Pancreas (tissue), 10 donors: ENCODE measurements at regions not wholly inside any gene's neighbourhood (a gene's known extent, or its start where the extent isn't known, plus 50 kb on each side); places are given as distances from the start of the nearest gene placed in this dataset.

ENCODE experiments used
- ATAC-seq, 4 donors: fragments of 200-7000 bp; cut with Tn5 transposase; one replicate each; pipeline versions ENCODE4 v1.8.0 to v1.9.1; 2020; ENCODE audit warnings: mild to moderate bottlenecking in 4 of 4, moderate library complexity in 4 of 4
- DNase-seq, 6 donors: peaks; one replicate each; pipeline ENCODE4 v3.0.0-alpha.2; 2020
- FAIRE-seq: peaks from 2 replicates; lab custom pipeline; 2012; peaks lifted over from hg19 to GRCh38; lab: Jason Lieb, UNC
- H3K27ac ChIP-seq, 4 donors: fragments of 200-600 bp; sonication (generic); 1 replicate in 3 of 4; 2 replicates in 1 of 4; pipeline versions ENCODE4 v1.5.0 to v1.8.0; 2020
- H3K27me3 ChIP-seq, 4 donors: fragments of 200-600 bp; one replicate each; pipeline ENCODE4 v1.8.0; 2021
- H3K36me3 ChIP-seq, 3 donors: fragments of 200-600 bp; sonication (generic) in 1 of 3; one replicate each; pipeline versions ENCODE4 v1.5.0 to v1.8.0; 2020 to 2021
- H3K4me1 ChIP-seq, 3 donors: fragments of 200-600 bp; one replicate each; pipeline ENCODE4 v1.8.0; 2021
- H3K4me3 ChIP-seq, 4 donors: fragments of 200-600 bp; sonication (generic) in 2 of 4; one replicate each; pipeline versions ENCODE4 v1.5.0 to v1.8.0; 2020 to 2021
- H3K9me3 ChIP-seq, 4 donors: fragments of 200-600 bp; one replicate each; pipeline ENCODE4 v1.8.0; 2021
- WGBS, 2 donors: extraction: QIAGEN DNeasy Blood & Tissue Kit; methylation state at CpG; one replicate each; pipeline ENCODE4 v1.1.7; 2013; 5-methylcytosine and 5-hydroxymethylcytosine counted together
- intact Hi-C, 3 donors: fragments of 100-400 bp; cut with DNase I; formaldehyde crosslinking; loops; one replicate each; pipeline versions ENCODE4 v1.11.1 to v1.14.2; 2022
- TF ChIP-seq, protein P1 (sequence below), 4 donors: fragments of 200-600 bp; sonication (generic) in 3 of 4; IDR thresholded peaks; one replicate each; pipeline versions ENCODE4 v1.5.0 to v1.8.0; 2021; ENCODE audit warnings: antibody characterized with exemption in 4 of 4
- donor health status: healthy with polysubstance abuse.
- donor health status: DM: no; HTN: no; CAD: no; lungs with moderate emphysema.
- donor health status: DM: no; HTN: no; CAD: no.
- donor health status: control.
- donor health status: control.
- donor health status: Bipolar disorder and iron deficiency.
- donor health status: DM: yes; HTN: yes; CAD: no.
- donor health status: DM: no; HTN: no; CAD: no.
- donor health status: DM: no; HTN: no; CAD: no.
- donor health status: DM: yes; HTN: yes; CAD: no.

DNA sequence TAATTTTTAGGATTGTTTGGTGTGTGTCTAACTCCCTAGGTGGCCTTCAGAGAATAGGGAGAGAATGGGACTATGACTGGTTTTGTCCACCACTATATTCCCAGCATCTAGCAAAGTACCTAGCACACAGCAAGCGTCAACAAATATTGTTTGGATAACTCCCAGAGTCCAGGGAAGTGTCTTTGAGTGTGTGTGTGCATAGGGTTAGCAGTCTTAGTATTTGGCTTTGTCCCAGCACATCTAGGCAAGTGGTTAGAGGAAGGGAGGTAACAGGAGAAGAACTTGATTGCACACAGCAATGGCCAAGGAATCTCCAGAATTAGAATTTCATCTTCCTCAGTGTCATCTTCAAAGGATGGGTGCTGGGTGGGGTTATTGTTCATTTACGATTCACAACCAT is 385.4 kb upstream of the CDH5 start:
- Histone ChIP-seq H3K9me3 (no peaks in the 10 kb centered on the region), H3K4me3 (no peak overlapping the region), H3K27me3 (peaks cover 0 to 10% (median 0%) of the 10 kb centered on the region in 4 donors), H3K27ac (no peak overlapping the region), H3K36me3 (no peaks in the 10 kb centered on the region), H3K4me1 (no peaks in the 10 kb centered on the region)
- FAIRE-seq (no peak), DNase-seq (no peak), ATAC-seq (no peak)
- TF ChIP-seq, protein P1, sequence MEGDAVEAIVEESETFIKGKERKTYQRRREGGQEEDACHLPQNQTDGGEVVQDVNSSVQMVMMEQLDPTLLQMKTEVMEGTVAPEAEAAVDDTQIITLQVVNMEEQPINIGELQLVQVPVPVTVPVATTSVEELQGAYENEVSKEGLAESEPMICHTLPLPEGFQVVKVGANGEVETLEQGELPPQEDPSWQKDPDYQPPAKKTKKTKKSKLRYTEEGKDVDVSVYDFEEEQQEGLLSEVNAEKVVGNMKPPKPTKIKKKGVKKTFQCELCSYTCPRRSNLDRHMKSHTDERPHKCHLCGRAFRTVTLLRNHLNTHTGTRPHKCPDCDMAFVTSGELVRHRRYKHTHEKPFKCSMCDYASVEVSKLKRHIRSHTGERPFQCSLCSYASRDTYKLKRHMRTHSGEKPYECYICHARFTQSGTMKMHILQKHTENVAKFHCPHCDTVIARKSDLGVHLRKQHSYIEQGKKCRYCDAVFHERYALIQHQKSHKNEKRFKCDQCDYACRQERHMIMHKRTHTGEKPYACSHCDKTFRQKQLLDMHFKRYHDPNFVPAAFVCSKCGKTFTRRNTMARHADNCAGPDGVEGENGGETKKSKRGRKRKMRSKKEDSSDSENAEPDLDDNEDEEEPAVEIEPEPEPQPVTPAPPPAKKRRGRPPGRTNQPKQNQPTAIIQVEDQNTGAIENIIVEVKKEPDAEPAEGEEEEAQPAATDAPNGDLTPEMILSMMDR (IDR thresholded peaks at IDR 0.05), result no peak
- 41 to 48% methylated on average over 2 of the region's 2 CpGs for WGBS, 2 donors
- intact Hi-C loops, result no loop called here

DNA sequence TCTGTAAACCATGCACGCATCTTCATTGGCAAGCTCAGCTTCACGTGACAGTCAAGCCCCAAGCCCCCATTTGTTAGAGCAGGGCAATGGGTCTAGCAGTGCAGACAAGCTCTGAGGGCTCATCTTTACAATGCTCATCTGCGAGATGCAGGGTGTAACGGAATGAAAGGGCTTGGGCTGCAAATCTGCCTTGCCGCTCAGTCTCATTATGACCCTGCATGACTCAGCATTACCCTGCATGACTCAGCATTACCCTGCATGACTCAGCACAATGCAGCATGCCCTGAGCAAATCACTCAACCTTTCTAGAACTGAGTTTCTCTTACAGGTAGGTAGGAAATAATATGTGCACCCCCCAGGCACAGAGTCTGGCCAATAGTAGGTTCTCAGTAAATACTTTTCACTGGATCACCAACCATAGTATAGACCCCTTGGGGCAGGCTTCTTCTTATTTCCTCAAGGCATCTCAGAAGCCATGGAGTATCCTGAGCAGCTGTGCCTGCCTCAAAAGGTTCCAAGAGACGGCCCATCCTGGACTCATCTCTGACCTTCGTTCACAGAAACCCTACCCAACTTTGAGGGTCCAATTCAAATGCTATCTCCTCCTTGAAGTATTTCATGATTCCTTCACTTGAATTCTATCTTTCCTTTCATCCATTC is 391.3 kb upstream of the CDH5 start:
- FAIRE-seq, result no peak
- no peak for DNase-seq
- intact Hi-C loops, result no loop called here
- no peaks in the 10 kb centered on the region for H3K27me3 ChIP-seq
- TF ChIP-seq, protein P1 (IDR thresholded peaks at IDR 0.05), result no peak
- WGBS, 2 donors, result 67 to 72% methylated on average over 7 of the region's 7 CpGs
- H3K9me3 ChIP-seq, result no peaks in the 10 kb centered on the region
- ATAC-seq, result no peak
- H3K36me3 ChIP-seq, result no peaks in the 10 kb centered on the region
- no peak overlapping the region for H3K4me3 ChIP-seq
- H3K27ac ChIP-seq, result no peak overlapping the region
- no peaks in the 10 kb centered on the region for H3K4me1 ChIP-seq

DNA sequence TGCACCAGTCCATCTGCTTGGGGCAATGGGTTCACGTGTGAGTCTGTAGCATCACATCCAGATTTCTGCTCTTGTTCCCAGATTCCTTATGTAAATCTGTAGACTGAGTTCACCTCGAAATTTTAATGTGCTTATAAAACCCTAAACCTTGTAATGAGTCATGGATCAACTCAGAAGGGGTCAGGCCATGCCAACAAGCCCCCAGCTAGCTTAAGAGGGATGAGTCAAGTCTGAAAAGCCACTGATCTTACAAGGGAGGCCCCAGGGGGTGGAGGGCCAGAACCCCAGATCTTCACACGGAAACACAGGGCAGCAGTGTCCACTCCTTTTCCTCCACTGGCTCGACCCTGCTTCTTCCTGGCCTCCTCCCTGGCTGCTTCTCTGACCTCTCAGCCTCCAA is 399.1 kb upstream of the CDH5 start:
- Histone ChIP-seq H3K36me3 (no peaks in the 10 kb centered on the region), H3K4me3 (no peak overlapping the region), H3K27me3 (no peaks in the 10 kb centered on the region), H3K4me1 (no peaks in the 10 kb centered on the region), H3K9me3 (no peaks in the 10 kb centered on the region), H3K27ac (no peak overlapping the region)
- intact Hi-C loops, result no loop called here
- TF ChIP-seq, protein P1 (IDR thresholded peaks at IDR 0.05), result no peak
- WGBS, 2 donors, result 58 to 74% methylated on average over 4 of the region's 4 CpGs
- FAIRE-seq (no peak), DNase-seq (no peak), ATAC-seq (no peak)

DNA sequence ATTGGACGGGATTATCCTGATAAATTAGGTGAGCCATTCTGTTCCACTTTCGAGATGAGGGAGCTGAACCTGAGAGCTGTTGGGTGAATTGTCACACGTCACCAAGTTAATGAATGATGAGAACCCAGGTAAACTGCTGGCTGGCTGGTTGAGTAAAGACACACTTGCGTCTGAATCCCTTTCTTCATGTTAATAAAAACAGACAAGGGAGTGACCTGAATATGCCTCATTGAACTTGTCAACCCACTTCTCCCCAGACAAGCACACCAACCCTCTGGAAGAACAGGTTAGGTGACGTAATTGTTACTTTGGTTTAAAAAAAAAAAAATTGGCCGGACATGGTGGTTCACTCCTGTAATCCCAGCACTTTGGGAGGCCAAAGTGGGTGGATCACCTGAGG is 400.9 kb upstream of the CDH5 start:
- Histone ChIP-seq H3K4me3 (no peak overlapping the region), H3K27me3 (no peaks in the 10 kb centered on the region), H3K36me3 (no peaks in the 10 kb centered on the region), H3K9me3 (no peaks in the 10 kb centered on the region), H3K4me1 (no peaks in the 10 kb centered on the region), H3K27ac (no peak overlapping the region)
- DNase-seq, result no peak
- ATAC-seq, result peak in 2 of 4 donors; percentile 22 to 29
- intact Hi-C loops, result no loop called here
- TF ChIP-seq, protein P1 (IDR thresholded peaks at IDR 0.05), result no peak
- 14 to 19% methylated on average over 6 of the region's 6 CpGs for WGBS, 2 donors
- no peak for FAIRE-seq

DNA sequence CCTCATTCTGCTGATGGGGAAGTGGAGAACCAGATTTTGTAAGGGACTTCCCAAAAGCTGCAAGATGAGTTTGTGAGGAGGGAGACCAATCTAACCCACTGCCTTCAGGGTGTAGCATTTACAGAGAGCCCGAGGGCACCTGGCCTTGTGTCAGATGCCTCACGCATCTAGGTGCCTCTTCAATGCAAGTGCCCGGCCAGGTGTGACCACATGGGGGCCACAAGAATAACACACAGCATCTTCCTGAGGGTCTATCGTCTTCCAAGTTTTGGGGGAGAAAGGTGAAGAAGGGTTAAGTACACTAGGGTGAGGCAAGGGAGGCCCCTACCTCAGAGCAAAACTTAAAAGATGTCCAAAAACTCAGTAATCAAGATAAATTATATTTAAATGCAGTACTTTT is 401.7 kb upstream of the CDH5 start:
- H3K4me1 ChIP-seq, result no peaks in the 10 kb centered on the region
- DNase-seq (no peak), FAIRE-seq (no peak), ATAC-seq (no peak)
- no peaks in the 10 kb centered on the region for H3K9me3 ChIP-seq
- H3K27ac ChIP-seq, result no peak overlapping the region
- TF ChIP-seq, protein P1 (IDR thresholded peaks at IDR 0.05), result no peak
- WGBS, 2 donors, result 48 to 52% methylated on average over 4 of the region's 4 CpGs
- intact Hi-C loops, result no loop called here
- H3K27me3 ChIP-seq, result no peaks in the 10 kb centered on the region
- H3K36me3 ChIP-seq, result no peaks in the 10 kb centered on the region
- H3K4me3 ChIP-seq, result no peak overlapping the region
